COLO668 (cell line): ENCODE measurements at regions not wholly inside any gene's neighbourhood (a gene's known extent, or its start where the extent isn't known, plus 50 kb on each side); places are given as distances from the start of the nearest gene placed in this dataset.
A peak's percentile ranks its signal among the peaks of the same experiment; 100 is the strongest.

ENCODE experiments used
- DNase-seq: peaks from one replicate; lab custom pipeline; 2025; ENCODE audit not compliant: unreplicated experiment; lab: John Stamatoyannopoulos, UW

DNA sequence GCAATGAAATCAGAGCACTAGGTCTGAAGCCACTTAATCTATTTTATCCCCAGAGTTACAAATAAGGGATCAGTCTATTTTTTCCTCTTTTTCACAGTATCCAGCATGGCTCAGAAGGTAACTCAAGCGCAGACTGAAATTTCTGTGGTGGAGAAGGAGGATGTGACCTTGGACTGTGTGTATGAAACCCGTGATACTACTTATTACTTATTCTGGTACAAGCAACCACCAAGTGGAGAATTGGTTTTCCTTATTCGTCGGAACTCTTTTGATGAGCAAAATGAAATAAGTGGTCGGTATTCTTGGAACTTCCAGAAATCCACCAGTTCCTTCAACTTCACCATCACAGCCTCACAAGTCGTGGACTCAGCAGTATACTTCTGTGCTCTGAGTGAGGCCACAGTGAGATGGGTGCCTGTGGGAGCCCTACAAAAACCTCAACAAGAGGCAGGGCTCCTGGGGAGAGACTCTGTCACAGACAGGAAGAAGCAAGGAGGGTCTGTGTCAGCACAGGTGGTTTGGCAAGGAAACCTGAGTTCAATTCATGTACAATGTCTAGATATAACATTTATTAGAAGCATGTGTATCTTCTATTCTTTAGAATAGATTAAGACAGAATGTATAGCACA lies 334.3 kb upstream of the OR4E1 start:
- no peak for DNase-seq

DNA sequence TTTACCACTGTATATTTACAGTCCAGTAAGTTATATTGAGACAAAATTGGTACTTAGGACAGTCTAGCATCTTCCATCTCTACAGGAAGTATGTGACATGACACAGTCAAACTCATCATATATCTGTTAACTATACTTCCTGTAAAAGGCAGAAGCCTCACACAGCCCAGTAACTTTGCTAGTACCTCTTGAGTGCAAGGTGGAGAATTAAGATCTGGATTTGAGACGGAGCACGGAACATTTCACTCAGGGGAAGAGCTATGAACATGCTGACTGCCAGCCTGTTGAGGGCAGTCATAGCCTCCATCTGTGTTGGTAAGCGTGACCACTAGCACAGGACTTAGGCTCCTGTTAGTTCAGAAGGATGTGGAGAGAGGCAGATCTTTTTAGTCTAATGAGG lies 333.7 kb upstream of the OR4E1 start:
- DNase-seq: no peak

DNA sequence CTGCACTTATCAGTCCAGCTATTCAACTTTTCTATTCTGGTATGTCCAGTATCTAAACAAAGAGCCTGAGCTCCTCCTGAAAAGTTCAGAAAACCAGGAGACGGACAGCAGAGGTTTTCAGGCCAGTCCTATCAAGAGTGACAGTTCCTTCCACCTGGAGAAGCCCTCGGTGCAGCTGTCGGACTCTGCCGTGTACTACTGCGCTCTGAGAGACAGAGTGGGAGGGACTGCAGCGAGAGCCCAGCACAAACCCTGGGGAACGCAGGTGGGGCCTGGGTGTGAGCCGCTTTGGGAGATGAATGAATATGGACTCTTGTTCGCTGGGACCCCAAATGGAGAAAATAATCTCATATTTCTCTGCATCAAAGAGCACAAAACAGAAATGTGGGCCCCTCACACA lies 329.8 kb upstream of the OR4E1 start:
- DNase-seq: no peak

DNA sequence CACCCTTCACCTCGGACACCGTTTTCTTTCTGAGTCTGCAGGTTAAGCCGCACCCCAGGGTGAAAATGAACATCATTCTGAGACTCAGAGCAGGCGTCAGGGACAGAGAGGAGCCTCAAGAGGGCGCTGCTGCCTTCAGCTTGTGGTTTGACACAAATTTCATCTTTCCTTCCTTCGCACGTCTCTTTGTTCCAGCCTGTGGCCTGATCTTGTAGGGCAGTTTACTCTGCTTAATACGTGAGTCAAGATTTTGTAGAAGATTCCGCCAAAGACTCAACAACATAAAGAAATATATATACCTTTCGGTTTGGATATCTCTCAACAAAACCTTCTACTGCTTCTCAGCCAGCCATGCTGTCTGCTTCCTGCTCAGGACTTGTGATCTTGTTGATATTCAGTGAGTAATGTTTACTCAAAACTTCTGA lies 329.3 kb upstream of the OR4E1 start:
- no peak for DNase-seq

DNA sequence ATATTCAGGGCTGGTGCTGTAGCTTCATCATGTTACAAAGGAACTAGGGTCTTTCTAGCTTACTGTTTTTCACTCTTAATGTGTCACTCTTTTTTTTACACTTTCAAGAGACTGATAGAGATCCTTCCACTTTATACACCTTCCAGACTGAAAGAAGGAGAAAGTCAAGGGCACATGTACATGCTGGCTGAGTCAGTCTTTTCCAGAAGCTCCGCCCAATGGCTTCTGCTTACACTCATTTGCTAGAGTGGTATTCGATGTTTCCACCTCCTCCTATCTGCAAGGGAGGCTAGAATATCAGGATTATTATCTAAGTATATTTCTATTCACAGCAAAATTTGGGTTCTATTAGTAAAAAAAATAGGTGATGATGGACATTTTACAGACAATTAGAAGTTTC lies 325.8 kb upstream of the OR4E1 start:
- DNase-seq: no peak

DNA sequence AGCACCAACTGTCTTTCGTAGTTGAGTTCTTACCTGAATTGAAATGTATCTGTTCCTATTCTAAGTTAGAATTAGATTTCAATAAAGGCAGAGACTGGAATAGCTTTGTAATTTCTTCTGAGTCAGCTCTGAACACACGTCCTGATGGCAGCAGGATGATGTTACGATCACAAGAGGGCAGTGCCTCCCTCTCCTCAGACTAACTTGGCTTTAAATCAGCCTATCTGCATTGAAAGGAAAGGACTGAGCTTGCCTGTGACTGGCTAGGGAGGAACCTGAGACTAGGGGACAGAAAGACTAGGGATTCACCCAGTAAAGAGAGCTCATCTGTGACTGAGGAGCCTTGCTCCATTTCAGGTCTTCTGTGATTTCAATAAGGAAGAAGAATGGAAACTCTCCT lies 323.7 kb upstream of the OR4E1 start:
- no peak for DNase-seq

DNA sequence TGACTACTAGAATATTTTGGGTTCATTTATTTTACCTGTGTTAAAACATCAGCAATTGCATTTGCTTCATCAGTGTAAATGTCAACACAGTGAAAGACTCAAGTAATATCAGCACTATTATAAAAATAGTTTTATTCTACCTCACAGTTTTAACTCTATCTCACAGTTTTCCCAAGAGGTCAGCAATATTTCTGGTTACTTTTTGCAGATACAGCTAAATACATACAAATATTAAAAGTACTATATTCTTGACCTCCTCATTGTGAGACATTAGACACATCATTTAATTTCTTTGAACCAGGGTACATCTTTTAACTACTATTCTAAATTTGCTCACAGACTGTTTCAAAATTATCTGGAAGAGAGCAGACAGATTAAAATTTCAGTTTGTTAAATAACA lies 321.7 kb upstream of the OR4E1 start:
- no peak for DNase-seq

DNA sequence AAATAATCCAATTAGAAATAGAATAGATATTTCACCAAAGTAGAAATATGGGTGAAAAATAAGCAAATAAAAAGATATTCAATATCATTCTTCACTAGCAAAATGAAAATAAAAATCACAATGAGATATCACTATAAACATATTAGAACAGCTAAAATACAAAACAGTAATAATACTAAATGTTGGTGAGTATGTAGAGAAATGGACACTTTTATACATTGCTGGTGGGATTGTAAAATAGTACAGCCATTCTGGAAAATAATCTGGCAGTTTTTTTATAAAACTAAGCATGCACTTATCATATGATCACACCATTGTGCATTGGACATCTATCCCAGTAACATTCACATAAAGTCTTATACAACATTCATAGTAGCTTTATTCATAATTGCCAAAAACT lies 320.2 kb upstream of the OR4E1 start:
- DNase-seq: no peak

DNA sequence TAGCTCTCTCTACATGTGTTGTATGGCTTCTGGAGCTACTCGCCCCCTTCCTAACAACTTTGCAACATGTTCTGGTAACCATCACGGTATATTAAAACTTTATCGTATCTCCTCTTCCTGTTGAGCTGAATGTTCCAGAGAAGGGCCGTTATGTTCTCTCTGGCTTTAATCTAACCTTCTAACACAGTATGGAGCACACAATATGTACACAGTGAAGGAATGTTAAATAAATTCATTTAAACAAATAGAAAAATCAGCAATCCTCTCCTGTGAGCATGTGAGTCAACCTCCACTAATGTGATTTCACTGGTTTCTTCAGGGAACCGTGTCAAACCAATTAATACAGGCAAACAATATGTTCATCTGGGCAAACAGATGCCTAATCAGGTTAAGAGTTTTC lies 319.5 kb upstream of the OR4E1 start:
- no peak for DNase-seq

DNA sequence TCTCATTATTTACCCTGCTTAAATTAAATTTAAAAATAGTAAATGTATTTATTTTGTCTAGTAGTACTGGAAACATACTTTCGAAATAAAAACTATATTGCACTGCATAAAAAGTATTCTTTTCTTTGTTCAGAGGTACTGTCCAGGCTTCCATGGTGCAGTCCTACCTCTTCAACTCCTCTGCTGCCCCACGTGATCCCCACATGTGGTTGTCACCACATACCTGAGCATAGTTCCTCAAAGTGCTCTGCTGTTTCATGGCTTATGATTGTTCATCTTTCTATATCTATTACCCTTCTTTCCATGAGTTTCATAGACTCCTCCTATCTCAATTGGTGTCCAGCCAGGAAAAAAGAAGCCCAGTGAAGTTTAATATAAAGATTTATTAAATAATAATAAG lies 317.5 kb upstream of the OR4E1 start:
- DNase-seq: no peak

DNA sequence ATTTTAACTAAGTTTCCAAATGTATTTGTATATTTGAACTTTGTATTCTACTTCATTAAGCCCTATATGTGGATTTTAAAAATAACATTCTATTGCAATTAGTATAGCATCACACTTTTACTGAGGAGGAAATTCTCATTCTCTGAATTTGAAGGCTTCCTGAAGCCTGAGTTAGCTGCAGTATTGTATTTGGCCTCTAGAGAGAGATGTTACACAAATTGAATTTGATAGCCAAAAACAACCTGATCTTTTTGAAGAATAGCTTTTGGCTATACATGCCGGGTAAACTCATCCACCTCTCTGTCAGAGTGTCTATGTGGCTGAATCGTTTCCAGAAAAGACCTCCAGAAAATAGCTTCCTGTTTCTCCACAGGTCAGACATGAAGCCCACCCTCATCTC lies 316.5 kb upstream of the OR4E1 start:
- no peak for DNase-seq

DNA sequence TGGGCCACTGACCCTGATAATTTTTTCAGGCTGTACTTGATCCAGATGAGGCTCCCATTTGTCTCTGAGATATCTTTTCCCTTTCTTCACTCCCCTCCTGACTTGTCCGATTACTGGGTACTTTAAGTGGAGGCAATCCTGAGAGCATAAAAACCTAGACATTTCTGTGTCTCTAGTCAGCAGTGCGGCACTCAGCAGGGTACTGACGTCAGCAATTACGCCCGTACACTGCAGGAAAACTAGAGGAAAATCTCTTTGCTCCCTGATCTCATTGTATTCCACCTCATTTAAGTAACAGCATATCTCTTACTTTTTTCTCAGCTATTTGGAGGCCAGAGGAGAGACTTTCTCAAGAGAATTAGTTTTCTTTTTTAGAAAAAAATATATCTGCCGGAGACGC lies 315.5 kb upstream of the OR4E1 start:
- no peak for DNase-seq

DNA sequence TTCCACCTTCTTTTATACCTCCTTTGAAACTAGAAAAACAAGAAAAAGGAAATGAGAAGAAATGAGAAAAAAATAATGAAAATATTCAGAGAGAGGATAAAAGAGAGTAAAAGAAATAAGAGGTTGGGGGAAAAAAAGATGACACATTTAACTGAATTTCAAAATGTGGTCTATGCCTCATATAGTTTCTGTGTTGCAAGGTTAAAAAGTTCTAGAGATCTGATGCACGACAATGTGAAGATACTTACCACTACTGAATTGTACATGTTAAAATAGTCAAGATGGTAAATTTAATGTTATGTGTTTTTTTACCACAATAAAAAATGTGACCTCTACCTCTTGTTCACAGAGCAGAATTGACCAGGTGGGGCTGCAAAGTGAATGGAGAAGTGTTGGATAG lies 314.8 kb upstream of the OR4E1 start:
- no peak for DNase-seq

DNA sequence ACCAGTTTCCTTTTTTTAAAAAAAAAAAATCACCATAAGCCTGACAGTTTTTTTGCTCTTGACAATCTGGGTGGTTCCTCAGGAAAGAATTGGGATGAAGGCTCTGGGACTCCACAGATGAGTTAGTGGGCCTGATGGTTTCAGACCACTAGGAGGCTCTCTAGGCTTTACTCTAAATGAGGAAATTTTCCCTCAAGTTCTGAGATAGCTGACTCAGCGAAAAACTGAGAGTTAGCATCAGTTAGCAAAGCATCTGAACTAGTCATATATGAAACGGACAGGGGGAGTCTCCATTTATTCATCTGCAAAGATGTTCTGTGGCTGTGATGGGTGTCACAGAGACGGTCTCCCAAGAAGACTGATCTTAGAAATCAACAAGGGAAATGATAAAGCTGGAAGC lies 314.3 kb upstream of the OR4E1 start:
- no peak for DNase-seq

DNA sequence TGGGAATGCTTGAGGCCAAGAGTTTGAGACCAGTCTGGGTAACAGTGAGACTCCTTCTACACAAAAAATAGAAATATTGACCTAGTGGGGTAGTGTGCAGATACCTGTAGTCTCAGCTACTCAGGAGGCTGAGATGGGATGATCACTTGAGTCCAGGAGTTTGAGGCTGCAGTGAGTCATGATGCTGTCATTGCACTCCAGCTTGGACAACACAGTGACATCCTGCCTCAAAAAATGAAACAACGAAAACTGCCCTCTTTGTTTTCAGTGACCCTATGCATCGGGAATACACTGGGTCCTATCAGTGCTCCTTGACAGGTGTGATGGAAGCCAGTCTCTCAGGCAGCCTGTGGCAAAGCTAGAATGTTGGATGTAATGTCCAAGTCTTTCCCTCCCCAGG lies 311.5 kb upstream of the OR4E1 start:
- no peak for DNase-seq

DNA sequence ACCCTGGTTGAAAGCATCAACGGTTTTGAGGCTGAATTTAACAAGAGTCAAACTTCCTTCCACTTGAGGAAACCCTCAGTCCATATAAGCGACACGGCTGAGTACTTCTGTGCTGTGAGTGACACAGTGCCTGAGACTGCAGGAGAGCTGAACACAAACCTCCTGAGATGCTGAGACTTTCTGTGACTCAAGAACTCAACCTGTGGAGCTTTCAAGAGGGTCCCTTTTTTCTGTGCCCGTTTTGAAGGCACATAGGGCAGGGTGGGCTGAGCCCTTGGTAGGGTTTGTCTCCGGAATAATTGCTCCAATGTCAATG lies 305.3 kb upstream of the OR4E1 start:
- no peak for DNase-seq

DNA sequence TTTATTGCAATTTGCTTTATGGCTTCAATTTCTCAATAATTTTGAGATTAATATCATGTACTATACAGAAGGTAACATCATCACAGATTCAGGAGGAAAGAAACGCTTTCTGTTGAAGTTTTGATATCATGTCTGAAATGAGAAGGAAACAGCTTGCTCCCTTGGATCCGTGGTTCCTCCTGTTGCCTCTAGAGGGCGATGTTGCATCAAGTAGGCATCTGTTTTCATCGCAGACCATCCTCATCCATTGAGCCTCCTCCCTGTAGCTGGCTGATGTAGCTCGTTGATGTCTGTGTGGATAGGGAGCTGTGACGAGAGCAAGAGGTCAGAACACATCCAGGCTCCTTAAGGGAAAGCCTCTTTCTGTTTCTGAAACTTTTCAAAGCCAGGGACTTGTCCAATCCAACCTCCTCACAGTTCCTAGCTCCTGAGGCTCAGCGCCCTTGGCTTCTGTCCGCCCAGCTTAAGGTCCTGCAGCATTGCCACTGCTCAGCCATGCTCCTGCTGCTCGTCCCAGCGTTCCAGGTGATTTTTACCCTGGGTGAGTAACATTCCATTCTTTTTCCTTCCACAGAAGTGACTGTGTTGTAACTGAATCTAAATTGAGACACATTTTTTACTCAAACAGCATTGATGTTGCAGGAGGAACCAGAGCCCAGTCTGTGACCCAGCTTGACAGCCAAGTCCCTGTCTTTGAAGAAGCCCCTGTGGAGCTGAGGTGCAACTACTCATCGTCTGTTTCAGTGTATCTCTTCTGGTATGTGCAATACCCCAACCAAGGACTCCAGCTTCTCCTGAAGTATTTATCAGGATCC lies 304.8 kb upstream of the OR4E1 start:
- peak; percentile 18 for DNase-seq

DNA sequence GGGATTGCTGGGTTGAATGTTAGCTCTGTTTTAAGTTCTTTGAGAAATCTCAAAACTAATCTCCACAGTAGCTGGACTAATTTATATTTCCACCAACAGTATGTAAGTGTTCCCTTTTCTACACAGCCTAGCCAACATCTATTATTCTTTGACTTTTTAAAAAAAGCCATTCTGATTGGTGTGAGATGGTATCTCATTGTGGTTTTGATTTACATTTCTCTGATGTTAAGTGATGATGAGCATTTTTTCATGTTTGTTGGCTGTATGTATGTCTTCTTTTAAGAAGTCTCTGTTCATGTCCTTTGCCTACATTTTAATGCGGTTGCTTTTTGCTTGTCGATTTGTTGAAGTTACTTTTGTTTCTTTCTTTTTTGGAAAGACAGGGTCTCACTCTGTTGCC lies 301.1 kb upstream of the OR4E1 start:
- DNase-seq: no peak

DNA sequence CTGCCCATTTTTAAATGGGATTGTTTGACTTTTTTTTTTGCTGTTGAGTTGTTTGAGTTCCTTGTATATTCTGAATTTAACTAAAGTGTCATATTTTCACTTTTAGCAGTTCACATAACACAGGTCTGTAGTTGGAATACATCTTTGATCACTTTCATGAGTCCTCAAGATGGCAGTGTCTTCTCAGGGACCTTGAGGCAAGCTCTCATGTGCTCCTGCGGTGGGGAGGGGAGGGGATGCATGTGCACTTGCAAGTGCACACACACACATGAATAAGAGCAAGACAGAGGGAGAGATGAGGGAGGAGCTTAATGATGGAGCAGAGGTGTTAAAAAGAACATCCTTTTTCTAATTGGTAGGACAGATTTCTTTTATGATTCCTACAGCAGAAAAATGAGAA lies 291.4 kb upstream of the OR4E1 start:
- DNase-seq: no peak

DNA sequence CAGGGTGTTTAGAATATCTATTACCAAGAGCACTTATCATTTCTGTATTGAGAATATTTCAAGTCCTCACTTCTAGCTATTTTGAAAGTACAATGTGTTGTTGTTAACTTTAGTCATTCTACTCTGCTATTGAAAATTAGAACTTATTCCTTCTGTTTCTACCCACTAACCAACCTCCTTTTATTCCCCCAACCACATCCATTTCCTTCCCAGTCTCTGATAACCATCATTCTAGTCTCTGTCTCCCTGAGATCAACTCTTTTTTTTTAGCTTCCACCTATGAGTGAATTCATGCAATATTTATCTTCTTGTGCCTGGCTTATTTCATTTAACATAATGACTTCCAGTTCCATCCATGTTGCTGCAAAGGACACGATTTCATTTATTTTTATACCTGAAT lies 290.6 kb upstream of the OR4E1 start:
- no peak for DNase-seq

DNA sequence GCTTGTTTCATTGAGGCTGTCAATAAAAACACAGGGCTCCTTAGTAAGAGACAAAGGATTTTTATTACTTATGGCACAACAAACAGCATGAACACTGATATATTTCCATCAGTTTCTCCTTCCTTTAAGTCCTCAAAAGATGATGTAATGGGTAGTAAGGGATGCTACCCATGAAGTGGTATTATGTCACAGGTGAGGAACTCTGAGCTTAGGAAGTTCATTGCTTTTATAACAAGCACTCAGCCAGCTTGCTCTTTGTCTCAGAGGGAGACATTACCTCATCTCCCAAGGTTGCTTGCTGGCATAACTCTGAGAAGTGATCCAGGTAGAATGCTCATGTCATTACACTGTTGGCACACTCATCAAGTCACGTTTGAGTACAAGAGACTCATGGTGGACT lies 287.0 kb upstream of the OR4E1 start:
- DNase-seq: no peak

DNA sequence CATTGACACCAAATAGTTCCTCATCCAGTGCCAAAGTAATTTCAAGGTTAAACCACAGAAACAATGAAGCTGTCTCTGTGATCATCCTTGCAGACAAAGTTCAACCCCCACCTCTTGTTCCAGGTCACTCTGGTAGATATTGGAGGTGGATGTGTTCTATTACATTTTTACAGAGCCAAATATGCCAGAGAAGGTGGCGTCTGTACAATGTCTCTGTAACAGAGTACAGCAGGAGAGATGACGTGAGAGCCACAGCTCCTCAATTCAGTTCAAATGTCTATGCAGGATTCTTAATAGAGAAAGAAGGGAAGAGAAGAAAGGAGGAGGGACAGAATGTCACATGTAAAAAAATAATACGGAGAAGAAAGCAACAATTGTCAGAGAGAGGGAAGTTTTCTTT lies 268.3 kb upstream of the OR4E1 start:
- DNase-seq: no peak
